ENCODE measurements at regions not wholly inside any gene's neighbourhood (a gene's known extent, or its start where the extent isn't known, plus 50 kb on each side); places are given as distances from the start of the nearest gene placed in this dataset.

DNA sequence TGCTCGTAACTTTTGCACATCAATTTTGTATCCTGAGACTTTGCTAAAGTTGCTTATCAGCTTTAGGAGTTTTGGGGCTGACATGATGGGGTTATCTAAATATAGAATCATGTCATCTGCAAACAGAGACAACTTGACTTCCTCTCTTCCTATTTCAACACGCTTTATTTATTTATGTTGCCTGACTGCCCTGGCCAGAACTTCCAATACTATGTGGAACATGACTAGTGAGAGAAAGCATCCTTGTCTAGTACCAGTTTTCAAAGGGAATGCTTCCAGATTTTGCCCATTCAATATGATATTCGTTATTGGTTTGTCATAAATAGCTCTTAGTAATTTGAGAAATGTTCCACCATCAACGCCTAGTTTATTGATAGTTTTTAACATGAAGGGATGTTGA is 65.4 kb upstream of the CDH12 start:
- TF ChIP-seq, protein P1, sequence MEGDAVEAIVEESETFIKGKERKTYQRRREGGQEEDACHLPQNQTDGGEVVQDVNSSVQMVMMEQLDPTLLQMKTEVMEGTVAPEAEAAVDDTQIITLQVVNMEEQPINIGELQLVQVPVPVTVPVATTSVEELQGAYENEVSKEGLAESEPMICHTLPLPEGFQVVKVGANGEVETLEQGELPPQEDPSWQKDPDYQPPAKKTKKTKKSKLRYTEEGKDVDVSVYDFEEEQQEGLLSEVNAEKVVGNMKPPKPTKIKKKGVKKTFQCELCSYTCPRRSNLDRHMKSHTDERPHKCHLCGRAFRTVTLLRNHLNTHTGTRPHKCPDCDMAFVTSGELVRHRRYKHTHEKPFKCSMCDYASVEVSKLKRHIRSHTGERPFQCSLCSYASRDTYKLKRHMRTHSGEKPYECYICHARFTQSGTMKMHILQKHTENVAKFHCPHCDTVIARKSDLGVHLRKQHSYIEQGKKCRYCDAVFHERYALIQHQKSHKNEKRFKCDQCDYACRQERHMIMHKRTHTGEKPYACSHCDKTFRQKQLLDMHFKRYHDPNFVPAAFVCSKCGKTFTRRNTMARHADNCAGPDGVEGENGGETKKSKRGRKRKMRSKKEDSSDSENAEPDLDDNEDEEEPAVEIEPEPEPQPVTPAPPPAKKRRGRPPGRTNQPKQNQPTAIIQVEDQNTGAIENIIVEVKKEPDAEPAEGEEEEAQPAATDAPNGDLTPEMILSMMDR (IDR thresholded peaks at IDR 0.05): no peak
- TF ChIP-seq EZH2 (IDR thresholded peaks at IDR 0.05; ENCODE audit: borderline replicate concordance, insufficient read depth, low read depth, low read length, poor library complexity, severe bottlenecking): no peak
